CD4-positive, alpha-beta T cell treated with Interleukin-12 subunit alpha and Interleukin-12 subunit beta, for 1 hour (primary cell): ENCODE measurements at regions not wholly inside any gene's neighbourhood (a gene's known extent, or its start where the extent isn't known, plus 50 kb on each side); places are given as distances from the start of the nearest gene placed in this dataset.

ENCODE experiments used
- DNase-seq: peaks from one replicate; pipeline ENCODE4 v3.0.0-alpha.2; 2020

DNA sequence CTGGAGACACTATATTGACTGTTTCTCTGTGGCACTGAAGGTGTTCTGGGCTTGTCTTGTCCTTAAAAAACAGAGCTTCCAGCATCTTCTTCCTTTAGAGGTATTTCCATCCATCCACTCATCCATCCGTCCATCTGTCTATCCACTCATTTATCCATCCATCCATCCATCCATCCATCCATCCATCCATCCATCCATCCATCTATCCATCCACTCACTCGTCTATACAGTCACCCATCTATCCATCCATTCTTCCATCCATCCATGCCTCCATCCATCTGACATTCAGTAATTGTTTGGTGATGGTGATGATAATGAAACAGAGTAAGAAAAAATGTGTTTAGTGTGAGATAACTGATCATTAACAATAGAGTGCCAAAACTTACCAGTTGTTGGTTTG, 334.8 kb downstream of the NSG2 start:
- DNase-seq, result no peak

- DNase-seq, result no peak
Measured at GRCh38 chr5:174381241-174381640, 335.7 kb downstream of the NSG2 start.

GRCh38 chr5:174383210-174384167, 338.0 kb downstream of the NSG2 start:
- no peak for DNase-seq

- no peak for DNase-seq
Measured at GRCh38 chr5:174384509-174384947, 339.0 kb downstream of the NSG2 start.

DNA sequence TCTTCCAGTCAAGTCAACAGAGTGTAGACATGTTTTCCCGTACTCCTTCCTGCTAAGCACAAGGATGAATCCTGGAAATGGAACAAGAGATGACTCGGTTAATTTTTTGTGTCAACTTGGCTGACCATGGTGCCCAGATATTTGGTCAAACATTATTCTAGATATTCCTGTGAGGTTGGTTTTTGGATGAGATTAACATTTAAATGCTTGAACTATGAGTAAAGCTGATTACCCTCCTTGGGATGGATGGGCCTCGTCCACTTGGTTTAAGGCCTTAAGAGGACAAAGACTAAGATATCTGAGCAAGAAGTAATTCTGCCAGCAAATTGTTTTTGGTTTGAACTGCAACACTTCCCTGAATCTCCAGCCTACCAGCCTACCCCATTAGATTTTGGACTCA, 338.1 kb upstream of the MSX2 start:
- no peak for DNase-seq

- no peak for DNase-seq
Measured at GRCh38 chr5:174386846-174387245, 337.5 kb upstream of the MSX2 start.

GRCh38 chr5:174387448-174387847, 336.9 kb upstream of the MSX2 start:
- DNase-seq, result no peak

DNA sequence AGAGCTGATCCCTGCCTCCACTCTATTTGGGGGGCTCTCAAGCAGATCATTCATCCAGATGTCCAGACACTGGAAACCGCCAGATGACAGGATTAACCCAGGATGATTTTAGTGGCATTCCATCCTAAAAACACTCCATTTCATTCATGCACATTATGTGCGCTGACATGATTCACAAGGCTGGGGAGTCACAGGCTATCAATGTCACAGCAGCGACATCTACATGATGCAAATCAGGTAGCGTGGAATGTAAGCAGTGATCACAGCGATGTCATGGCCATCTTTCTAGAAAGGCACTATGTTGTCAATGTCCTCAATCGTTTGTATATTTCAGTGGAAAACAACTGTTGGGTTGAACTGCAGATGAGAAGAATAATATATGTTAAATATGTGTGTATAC, 331.5 kb upstream of the MSX2 start:
- DNase-seq, result no peak

GRCh38 chr5:174396541-174396940, 327.8 kb upstream of the MSX2 start:
- no peak for DNase-seq

GRCh38 chr5:174397206-174397605, 327.2 kb upstream of the MSX2 start:
- DNase-seq, result no peak

DNA sequence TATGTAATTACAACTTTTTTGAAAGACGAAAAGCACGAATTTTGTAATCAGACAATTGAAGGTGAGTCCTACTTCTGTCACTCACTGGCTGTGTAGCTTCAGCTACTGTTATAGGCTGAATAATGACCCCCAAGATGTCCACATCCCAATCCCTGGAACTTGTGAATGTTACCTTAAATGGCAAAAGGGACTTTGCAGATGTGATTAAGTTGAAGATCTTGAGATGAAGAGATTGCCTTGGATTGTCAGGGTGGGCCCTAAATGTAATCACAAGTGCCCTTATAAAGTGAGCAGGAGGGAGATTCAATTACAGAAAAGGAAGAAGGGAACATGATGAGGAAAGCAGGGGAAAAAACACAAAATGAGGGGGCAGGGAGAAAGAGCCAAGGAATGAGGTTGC, 326.2 kb upstream of the MSX2 start:
- DNase-seq, result no peak

GRCh38 chr5:174399411-174399810, 325.0 kb upstream of the MSX2 start:
- DNase-seq, result no peak

GRCh38 chr5:174400461-174400860, 323.9 kb upstream of the MSX2 start:
- no peak for DNase-seq

DNA sequence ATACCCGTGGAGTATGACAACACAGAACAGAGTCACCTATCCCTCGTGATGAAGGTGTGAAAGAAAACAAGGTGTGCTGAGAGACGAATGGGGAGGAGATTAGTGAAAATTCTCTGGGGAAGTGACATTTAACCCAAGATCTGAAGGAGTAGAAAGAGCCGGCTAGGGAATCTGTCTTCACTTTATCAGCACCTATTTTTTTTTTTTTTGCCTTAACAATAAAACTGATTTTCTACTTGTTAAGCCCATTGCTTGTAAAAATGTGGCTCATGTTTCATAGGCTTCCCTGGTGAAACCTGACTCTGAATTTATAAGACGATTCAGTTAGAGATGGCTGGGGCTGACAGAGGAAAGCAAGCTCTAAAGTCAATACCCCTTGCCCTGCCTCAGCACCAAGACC, 322.6 kb upstream of the MSX2 start:
- no peak for DNase-seq

GRCh38 chr5:174402222-174402812, 322.1 kb upstream of the MSX2 start:
- DNase-seq, result no peak

- DNase-seq, result no peak
Measured at GRCh38 chr5:174404848-174405247, 319.5 kb upstream of the MSX2 start.

- DNase-seq, result no peak
Measured at GRCh38 chr5:174409070-174409469, 315.3 kb upstream of the MSX2 start.

DNA sequence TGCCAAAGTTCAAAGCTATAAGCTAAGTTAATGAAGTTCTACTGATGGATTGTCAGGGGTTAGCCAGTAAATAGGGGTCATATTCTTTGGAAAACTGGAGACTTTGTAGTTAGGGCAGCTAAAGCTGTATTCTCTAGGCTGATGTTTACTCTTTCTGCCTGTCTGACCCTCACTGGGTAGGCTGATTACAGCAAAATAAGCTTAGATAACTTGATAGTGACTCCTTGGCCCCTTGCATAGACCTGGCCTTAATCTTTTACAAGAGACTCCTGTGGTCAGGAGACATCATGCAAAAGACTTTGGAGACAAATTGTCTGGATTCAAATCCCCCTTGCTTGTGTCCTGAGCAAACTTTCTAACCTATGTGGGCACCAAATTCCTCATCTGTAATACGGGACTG, 314.4 kb upstream of the MSX2 start:
- DNase-seq, result no peak

DNA sequence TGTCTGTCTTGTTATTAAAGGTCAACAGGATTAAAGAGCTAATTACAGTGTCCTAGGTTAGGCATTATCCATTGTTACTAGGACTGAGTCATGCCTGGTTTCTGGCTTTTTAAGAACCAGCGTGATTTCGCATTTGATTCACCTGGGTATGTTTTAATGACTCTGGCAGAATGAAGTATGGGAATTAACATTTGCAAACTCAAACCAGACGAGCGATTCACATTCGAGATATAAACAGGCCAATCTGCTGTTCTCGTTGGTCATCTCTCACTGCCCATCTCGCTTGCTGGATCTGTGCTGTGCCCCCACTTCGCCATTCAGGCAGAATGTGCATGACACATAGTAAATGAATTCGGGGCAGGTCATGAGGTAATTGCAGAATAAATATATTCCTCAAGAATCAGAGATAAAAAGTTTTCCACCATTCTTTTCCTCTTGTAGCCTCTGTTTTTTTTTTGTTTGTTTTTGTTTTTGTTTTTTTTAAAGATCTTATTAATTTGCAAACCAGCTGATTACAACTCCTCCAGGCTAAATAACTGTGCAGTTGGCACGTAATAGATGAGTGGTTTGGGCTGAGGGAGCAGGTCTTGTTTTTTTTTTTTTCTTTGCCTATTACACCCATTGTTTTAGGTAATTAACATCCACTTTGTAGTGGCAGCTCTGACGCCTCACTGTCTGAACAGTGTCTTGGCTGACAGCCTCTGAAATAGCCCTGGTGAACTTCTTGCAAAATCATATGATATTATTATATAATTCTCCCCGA, 313.5 kb upstream of the MSX2 start:
- no peak for DNase-seq

DNA sequence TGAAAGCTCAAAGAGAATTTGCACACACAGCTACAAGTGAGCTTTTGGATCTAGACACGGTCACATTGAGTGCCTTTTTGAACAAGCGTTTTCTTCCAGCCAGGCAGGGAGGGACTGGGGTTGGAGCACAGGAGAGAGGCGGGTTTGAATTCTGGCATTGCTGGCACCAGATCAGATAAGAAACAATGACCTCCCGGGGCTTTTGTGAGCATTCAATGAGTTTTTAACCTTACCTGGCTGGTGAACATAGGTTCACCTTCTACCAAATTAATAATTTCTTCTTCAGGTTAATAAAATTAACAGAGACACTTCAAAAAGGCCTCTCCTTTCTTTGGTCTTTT, 312.9 kb upstream of the MSX2 start:
- no peak for DNase-seq

DNA sequence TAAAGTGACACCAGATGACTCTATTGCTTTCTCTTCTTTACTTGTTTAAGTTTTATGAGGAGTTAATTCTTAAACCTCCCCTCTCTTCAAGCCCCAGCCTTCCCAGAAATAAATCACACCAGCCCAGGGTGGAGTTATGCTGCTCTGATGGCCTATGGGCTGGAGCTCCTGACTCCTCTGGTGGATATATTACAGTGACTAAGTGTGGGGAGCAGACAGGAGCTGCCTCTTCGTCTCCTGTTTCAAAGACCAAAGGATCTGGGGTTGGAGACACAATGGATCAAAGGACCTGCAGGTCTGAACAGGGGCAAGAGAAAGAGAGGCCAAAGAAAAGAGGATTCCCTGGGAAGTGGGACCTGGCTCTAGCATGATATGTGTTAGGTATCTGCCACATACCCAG, 312.0 kb upstream of the MSX2 start:
- no peak for DNase-seq

GRCh38 chr5:174412941-174413340, 311.4 kb upstream of the MSX2 start:
- DNase-seq, result no peak

GRCh38 chr5:174413567-174414314, 310.6 kb upstream of the MSX2 start:
- DNase-seq, result no peak
